ENCODE measurements at regions not wholly inside any gene's neighbourhood (a gene's known extent, or its start where the extent isn't known, plus 50 kb on each side); places are given as distances from the start of the nearest gene placed in this dataset.

GRCh38 chr14:101634202-101634849 lies 73.0 kb downstream of the DIO3 start:
- Mint-ChIP-seq H3K9me3 (ENCODE audit: unreplicated experiment) (peaks cover 5% of the 10 kb centered on the region), H3K4me3 (ENCODE audit: unreplicated experiment) (no peak overlapping the region), H3K27ac (ENCODE audit: unreplicated experiment) (no peak overlapping the region), H3K36me3 (ENCODE audit: unreplicated experiment) (peaks cover 6% of the 10 kb centered on the region), H3K27me3 (ENCODE audit: unreplicated experiment) (peaks cover 2% of the 10 kb centered on the region), H3K4me1 (ENCODE audit: low read depth, unreplicated experiment) (peaks cover 4% of the 10 kb centered on the region)
- DNase-seq: no peak
- TF ChIP-seq, protein P1, sequence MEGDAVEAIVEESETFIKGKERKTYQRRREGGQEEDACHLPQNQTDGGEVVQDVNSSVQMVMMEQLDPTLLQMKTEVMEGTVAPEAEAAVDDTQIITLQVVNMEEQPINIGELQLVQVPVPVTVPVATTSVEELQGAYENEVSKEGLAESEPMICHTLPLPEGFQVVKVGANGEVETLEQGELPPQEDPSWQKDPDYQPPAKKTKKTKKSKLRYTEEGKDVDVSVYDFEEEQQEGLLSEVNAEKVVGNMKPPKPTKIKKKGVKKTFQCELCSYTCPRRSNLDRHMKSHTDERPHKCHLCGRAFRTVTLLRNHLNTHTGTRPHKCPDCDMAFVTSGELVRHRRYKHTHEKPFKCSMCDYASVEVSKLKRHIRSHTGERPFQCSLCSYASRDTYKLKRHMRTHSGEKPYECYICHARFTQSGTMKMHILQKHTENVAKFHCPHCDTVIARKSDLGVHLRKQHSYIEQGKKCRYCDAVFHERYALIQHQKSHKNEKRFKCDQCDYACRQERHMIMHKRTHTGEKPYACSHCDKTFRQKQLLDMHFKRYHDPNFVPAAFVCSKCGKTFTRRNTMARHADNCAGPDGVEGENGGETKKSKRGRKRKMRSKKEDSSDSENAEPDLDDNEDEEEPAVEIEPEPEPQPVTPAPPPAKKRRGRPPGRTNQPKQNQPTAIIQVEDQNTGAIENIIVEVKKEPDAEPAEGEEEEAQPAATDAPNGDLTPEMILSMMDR (IDR thresholded peaks at IDR 0.05; ENCODE audit: partially characterized antibody, unreplicated experiment): no peak

DNA sequence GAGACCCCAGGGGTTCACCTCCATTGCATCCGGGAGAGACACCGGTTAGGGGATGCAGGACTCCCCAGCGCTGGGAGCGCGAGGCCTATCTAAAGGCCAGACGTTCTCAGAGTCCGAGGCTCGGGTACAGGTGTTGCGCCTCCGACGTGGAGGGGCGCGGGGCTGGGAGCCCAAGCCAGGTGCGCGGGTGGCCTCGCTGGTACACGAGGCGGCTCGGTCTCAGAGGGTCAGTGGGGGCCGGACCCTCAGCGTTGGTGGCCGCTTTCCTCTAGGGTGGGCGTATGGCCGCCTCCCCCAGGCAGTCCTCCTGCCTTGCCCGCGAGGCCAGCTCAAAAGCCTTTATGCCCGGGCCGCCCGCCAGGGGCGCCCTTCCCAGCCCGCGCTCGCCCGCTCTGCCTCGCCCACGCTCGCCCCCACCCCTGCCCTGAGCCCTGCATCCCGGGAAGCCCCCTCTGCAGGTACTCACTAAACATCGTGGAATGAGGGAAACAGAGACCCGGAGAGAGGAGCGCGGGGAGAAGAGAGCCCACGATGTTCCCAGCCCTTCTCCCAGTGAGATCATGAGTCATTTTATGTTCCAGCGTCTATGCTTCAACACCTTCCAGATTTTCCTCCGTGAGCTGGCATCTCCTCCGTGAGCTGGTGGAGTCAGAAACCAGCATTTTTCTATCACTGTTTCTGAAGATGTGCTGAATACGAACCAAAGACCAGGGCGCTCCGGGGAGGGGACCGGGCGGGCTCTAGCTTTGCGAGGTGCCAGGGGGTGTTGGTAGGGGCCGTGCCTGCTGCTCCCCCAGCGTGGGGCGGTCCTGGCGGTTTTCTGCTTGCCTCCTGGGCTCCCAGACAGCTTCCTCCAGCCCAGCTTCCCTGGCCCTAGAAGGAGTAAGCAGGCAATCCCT lies 73.8 kb downstream of the DIO3 start:
- Mint-ChIP-seq H3K4me1 (ENCODE audit: low read depth, unreplicated experiment) (peaks cover 4% of the 10 kb centered on the region), H3K4me3 (ENCODE audit: unreplicated experiment) (no peak overlapping the region), H3K27me3 (ENCODE audit: unreplicated experiment) (peaks cover 2% of the 10 kb centered on the region), H3K36me3 (ENCODE audit: unreplicated experiment) (peaks cover 6% of the 10 kb centered on the region), H3K9me3 (ENCODE audit: unreplicated experiment) (peaks cover 5% of the 10 kb centered on the region), H3K27ac (ENCODE audit: unreplicated experiment) (no peak overlapping the region)
- TF ChIP-seq, protein P1 (IDR thresholded peaks at IDR 0.05; ENCODE audit: partially characterized antibody, unreplicated experiment): no peak
- DNase-seq: no peak

GRCh38 chr14:101635749-101636560 lies 74.7 kb downstream of the DIO3 start:
- Mint-ChIP-seq H3K4me1 (ENCODE audit: low read depth, unreplicated experiment) (peaks cover 1% of the 10 kb centered on the region), H3K36me3 (ENCODE audit: unreplicated experiment) (peaks cover 6% of the 10 kb centered on the region), H3K9me3 (ENCODE audit: unreplicated experiment) (peaks cover 5% of the 10 kb centered on the region), H3K27me3 (ENCODE audit: unreplicated experiment) (peaks cover 2% of the 10 kb centered on the region), H3K4me3 (ENCODE audit: unreplicated experiment) (no peak overlapping the region), H3K27ac (ENCODE audit: unreplicated experiment) (no peak overlapping the region)
- DNase-seq: no peak
- TF ChIP-seq, protein P1 (IDR thresholded peaks at IDR 0.05; ENCODE audit: partially characterized antibody, unreplicated experiment): no peak

DNA sequence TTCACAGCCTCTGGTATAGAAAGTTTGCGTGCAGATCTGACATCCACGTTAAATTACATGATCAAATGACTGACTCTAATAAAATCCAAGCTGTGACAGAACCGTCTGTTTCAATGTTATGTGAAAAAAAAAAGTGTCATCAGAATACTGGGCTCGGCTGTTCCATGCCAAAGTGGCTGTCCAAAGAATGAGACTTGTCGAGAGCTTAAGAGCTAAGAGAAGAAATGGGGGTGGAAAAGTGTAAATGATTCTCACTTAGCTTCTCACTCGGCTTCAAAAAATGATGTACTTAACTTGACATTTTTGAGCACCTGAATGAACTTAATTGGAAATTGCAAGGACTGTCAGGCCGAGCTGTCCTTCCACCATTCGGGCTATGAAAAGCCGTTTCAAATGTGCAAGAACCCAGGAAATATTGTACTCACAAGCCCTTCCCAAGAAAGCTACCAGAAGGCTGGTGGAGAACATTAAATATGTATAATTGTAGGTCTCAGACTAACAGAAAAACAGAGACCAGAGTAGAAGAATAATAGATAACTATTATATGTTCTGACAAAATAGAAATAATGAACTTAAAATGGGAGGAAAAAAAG lies 78.0 kb downstream of the DIO3 start:
- H3K27me3 Mint-ChIP-seq (ENCODE audit: unreplicated experiment): no peaks in the 10 kb centered on the region
- H3K36me3 Mint-ChIP-seq (ENCODE audit: unreplicated experiment): peaks cover under 1% of the 10 kb centered on the region
- no peak overlapping the region for H3K4me3 Mint-ChIP-seq (ENCODE audit: unreplicated experiment)
- no peak for DNase-seq
- TF ChIP-seq, protein P1 (IDR thresholded peaks at IDR 0.05; ENCODE audit: partially characterized antibody, unreplicated experiment): no peak
- H3K4me1 Mint-ChIP-seq (ENCODE audit: low read depth, unreplicated experiment): no peaks in the 10 kb centered on the region
- no peak overlapping the region for H3K27ac Mint-ChIP-seq (ENCODE audit: unreplicated experiment)
- no peaks in the 10 kb centered on the region for H3K9me3 Mint-ChIP-seq (ENCODE audit: unreplicated experiment)

All from glutamatergic neuron (in vitro differentiated cells).